ENCODE measurements at regions not wholly inside any gene's neighbourhood (a gene's known extent, or its start where the extent isn't known, plus 50 kb on each side); places are given as distances from the start of the nearest gene placed in this dataset.

DNA sequence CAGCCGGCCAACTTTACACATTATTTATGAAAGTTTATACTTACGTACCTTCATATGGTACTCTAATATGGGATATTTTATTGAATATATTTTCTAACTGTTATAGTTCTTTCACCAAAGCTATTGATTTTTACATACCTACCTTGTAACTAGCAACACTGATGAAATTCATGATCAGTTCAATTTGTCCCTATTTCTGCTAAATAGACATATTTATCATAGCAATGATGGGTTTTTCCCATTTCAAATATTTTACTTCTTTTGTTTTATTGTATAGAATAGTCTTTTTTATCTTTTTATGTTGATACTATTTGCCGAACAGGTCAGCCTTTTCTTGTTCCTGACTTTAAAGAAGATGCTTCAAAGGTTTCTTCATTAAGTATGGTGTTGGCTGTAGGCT lies 59.0 kb upstream of the CTNND2 start:
- TF ChIP-seq GABPA (IDR thresholded peaks at IDR 0.05; ENCODE audit: low read depth) (no peak), REST (IDR thresholded peaks at IDR 0.05; ENCODE audit: insufficient replicate concordance, low read depth) (no peak), POLR2AphosphoS5 (IDR thresholded peaks at IDR 0.05; ENCODE audit: low read depth) (no peak), SPI1 (IDR thresholded peaks at IDR 0.05; ENCODE audit: borderline replicate concordance, low read depth) (no peak)
- TF ChIP-seq, protein P1, sequence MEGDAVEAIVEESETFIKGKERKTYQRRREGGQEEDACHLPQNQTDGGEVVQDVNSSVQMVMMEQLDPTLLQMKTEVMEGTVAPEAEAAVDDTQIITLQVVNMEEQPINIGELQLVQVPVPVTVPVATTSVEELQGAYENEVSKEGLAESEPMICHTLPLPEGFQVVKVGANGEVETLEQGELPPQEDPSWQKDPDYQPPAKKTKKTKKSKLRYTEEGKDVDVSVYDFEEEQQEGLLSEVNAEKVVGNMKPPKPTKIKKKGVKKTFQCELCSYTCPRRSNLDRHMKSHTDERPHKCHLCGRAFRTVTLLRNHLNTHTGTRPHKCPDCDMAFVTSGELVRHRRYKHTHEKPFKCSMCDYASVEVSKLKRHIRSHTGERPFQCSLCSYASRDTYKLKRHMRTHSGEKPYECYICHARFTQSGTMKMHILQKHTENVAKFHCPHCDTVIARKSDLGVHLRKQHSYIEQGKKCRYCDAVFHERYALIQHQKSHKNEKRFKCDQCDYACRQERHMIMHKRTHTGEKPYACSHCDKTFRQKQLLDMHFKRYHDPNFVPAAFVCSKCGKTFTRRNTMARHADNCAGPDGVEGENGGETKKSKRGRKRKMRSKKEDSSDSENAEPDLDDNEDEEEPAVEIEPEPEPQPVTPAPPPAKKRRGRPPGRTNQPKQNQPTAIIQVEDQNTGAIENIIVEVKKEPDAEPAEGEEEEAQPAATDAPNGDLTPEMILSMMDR (IDR thresholded peaks at IDR 0.05; ENCODE audit: insufficient read depth, low read length): no peak
- H3K27ac ChIP-seq (replicated peaks): no peak overlapping the region
- no peaks in the 10 kb centered on the region for H3K27me3 ChIP-seq (ENCODE audit: insufficient read depth, poor library complexity, severe bottlenecking)

GRCh38 chr5:11962122-11962521 lies 57.9 kb upstream of the CTNND2 start:
- Histone ChIP-seq H3K27ac (replicated peaks) (no peak overlapping the region), H3K4me3 (replicated peaks; ENCODE audit: insufficient read depth, low read length) (no peak overlapping the region), H3K27me3 (ENCODE audit: insufficient read depth, poor library complexity, severe bottlenecking) (no peaks in the 10 kb centered on the region)
- no peak for TF ChIP-seq POLR2AphosphoS5 (IDR thresholded peaks at IDR 0.05; ENCODE audit: low read depth)
- TF ChIP-seq, protein P1 (IDR thresholded peaks at IDR 0.05; ENCODE audit: insufficient read depth, low read length): no peak
- TF ChIP-seq SPI1 (IDR thresholded peaks at IDR 0.05; ENCODE audit: borderline replicate concordance, low read depth): no peak
- no peak for TF ChIP-seq GABPA (IDR thresholded peaks at IDR 0.05; ENCODE audit: low read depth)
- no peak for TF ChIP-seq REST (IDR thresholded peaks at IDR 0.05; ENCODE audit: insufficient replicate concordance, low read depth)
- no peak for DNase-seq (ENCODE audit: low read depth in 1 of 2, low spot score in 1 of 2)

More for the DNA sequence above, 59.0 kb upstream of the CTNND2 start:
- no peak for DNase-seq (ENCODE audit: low read depth in 1 of 2, low spot score in 1 of 2)
- H3K4me3 ChIP-seq (replicated peaks; ENCODE audit: insufficient read depth, low read length): no peak overlapping the region

DNA sequence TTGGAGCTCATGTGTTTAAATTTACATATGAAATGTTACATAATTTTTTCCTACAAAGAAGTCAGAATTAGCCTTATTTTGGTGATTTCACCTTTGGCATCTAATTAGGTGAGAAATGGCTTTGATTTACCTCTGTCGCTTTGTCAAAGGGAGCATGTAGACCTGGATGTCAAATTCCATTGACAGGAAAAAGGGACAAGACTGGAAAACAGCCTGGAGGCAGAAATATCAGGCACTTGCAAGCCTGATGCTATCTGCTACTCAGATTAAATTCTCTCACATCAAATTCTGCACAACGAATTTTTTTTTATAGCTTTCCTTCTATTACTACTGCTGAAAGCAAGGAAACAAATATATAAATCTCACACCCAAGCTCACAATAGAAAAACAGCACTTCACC lies 54.1 kb upstream of the CTNND2 start:
- TF ChIP-seq GABPA (IDR thresholded peaks at IDR 0.05; ENCODE audit: low read depth) (no peak), POLR2AphosphoS5 (IDR thresholded peaks at IDR 0.05; ENCODE audit: low read depth) (no peak), SPI1 (IDR thresholded peaks at IDR 0.05; ENCODE audit: borderline replicate concordance, low read depth) (no peak), REST (IDR thresholded peaks at IDR 0.05; ENCODE audit: insufficient replicate concordance, low read depth) (no peak)
- TF ChIP-seq, protein P1 (IDR thresholded peaks at IDR 0.05; ENCODE audit: insufficient read depth, low read length): no peak

More for the DNA sequence above, 54.1 kb upstream of the CTNND2 start:
- Histone ChIP-seq H3K4me3 (replicated peaks; ENCODE audit: insufficient read depth, low read length) (no peak overlapping the region), H3K27ac (replicated peaks) (no peak overlapping the region), H3K27me3 (ENCODE audit: insufficient read depth, poor library complexity, severe bottlenecking) (no peaks in the 10 kb centered on the region)
- DNase-seq (ENCODE audit: low read depth in 1 of 2, low spot score in 1 of 2): no peak
